ENCODE measurements at regions not wholly inside any gene's neighbourhood (a gene's known extent, or its start where the extent isn't known, plus 50 kb on each side); places are given as distances from the start of the nearest gene placed in this dataset.

GRCh38 chr6:92892626-92893170 lies 526.7 kb downstream of the EPHA7 start:
- H3K4me3 ChIP-seq (ENCODE audit: low read depth, low read length) = no peak overlapping the region
- TF ChIP-seq, protein P1, sequence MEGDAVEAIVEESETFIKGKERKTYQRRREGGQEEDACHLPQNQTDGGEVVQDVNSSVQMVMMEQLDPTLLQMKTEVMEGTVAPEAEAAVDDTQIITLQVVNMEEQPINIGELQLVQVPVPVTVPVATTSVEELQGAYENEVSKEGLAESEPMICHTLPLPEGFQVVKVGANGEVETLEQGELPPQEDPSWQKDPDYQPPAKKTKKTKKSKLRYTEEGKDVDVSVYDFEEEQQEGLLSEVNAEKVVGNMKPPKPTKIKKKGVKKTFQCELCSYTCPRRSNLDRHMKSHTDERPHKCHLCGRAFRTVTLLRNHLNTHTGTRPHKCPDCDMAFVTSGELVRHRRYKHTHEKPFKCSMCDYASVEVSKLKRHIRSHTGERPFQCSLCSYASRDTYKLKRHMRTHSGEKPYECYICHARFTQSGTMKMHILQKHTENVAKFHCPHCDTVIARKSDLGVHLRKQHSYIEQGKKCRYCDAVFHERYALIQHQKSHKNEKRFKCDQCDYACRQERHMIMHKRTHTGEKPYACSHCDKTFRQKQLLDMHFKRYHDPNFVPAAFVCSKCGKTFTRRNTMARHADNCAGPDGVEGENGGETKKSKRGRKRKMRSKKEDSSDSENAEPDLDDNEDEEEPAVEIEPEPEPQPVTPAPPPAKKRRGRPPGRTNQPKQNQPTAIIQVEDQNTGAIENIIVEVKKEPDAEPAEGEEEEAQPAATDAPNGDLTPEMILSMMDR (IDR thresholded peaks at IDR 0.05; ENCODE audit: borderline replicate concordance, insufficient read depth, low read depth, low read length) = no peak

- TF ChIP-seq, protein P1 (IDR thresholded peaks at IDR 0.05; ENCODE audit: borderline replicate concordance, insufficient read depth, low read depth, low read length) = no peak
- H3K4me3 ChIP-seq (ENCODE audit: low read depth, low read length) = no peak overlapping the region
These were observed 531.0 kb downstream of the EPHA7 start for GRCh38 chr6:92888316-92888715.

- TF ChIP-seq, protein P1 (IDR thresholded peaks at IDR 0.05; ENCODE audit: borderline replicate concordance, insufficient read depth, low read depth, low read length) = no peak
- H3K4me3 ChIP-seq (ENCODE audit: low read depth, low read length) = no peak overlapping the region
These were observed 531.5 kb downstream of the EPHA7 start for GRCh38 chr6:92887871-92888270.

- H3K4me3 ChIP-seq (ENCODE audit: low read depth, low read length) = no peak overlapping the region
- TF ChIP-seq, protein P1 (IDR thresholded peaks at IDR 0.05; ENCODE audit: borderline replicate concordance, insufficient read depth, low read depth, low read length) = no peak
These were observed 539.8 kb downstream of the EPHA7 start for GRCh38 chr6:92879526-92879925.

GRCh38 chr6:92864966-92865555 lies 554.3 kb downstream of the EPHA7 start:
- TF ChIP-seq, protein P1 (IDR thresholded peaks at IDR 0.05; ENCODE audit: borderline replicate concordance, insufficient read depth, low read depth, low read length) = no peak
- H3K4me3 ChIP-seq (ENCODE audit: low read depth, low read length) = no peak overlapping the region

DNA sequence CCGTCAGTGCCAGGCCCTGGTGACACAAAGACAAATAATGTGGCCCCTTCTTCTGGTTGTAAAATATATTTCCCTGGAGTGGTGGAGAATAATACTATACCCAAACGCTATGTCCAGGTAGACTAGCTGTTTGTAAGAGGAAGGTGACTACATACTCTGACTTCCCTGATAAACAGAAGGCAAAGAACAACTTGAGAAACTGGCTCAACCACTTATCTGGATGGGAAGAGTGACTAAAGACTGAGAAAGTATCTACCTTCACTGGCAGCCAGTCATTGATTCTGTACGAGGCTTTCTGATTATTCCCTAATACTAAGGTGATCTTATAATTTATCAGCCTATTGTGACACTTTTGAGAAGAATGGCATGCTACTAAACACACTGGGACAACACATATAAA lies 569.7 kb downstream of the EPHA7 start:
- TF ChIP-seq, protein P1 (IDR thresholded peaks at IDR 0.05; ENCODE audit: borderline replicate concordance, insufficient read depth, low read depth, low read length) = no peak
- no peak overlapping the region for H3K4me3 ChIP-seq (ENCODE audit: low read depth, low read length)

- TF ChIP-seq, protein P1 (IDR thresholded peaks at IDR 0.05; ENCODE audit: borderline replicate concordance, insufficient read depth, low read depth, low read length) = no peak
- H3K4me3 ChIP-seq (ENCODE audit: low read depth, low read length) = no peak overlapping the region
These were observed 570.5 kb downstream of the EPHA7 start for GRCh38 chr6:92848901-92849300.

Data from GM12875 (cell line).